Spleen (tissue), 7 donors: ENCODE measurements at regions not wholly inside any gene's neighbourhood (a gene's known extent, or its start where the extent isn't known, plus 50 kb on each side); places are given as distances from the start of the nearest gene placed in this dataset.

ENCODE experiments used
- CTCF ChIP-seq, 11 experiments: fragments of 200-600 bp in 7 of 11; fragments of 450-650 bp in 4 of 11; sonication (generic) in 4 of 11; IDR thresholded peaks in 8 of 11; conservative IDR thresholded peaks in 3 of 11; 1 replicate in 7 of 11; 2 replicates in 4 of 11; pipeline versions ENCODE4 v1.4.0 to v1.8.0; 2016 to 2021; ENCODE audit warnings: antibody characterized with exemption in 11 of 11, inconsistent platforms in 4 of 11, mild to moderate bottlenecking in 1 of 11
- POLR2A ChIP-seq, 3 donors: fragments of 450-650 bp; IDR thresholded peaks; one replicate each; pipeline ENCODE4 v1.5.1; 2017; ENCODE audit warnings: antibody characterized with exemption in 3 of 3, mild to moderate bottlenecking in 1 of 3
- donor health status: DM: no; HTN: no; CAD: no; lungs with moderate emphysema.
- donor health status: DM: no; HTN: no; CAD: no.
- donor health status: DM: no; HTN: no; CAD: no.

GRCh38 chr13:73254827-73255226, 196.0 kb downstream of the KLF5 start:
- TF ChIP-seq CTCF (IDR thresholded peaks at IDR 0.05 in 8 of 11, conservative IDR thresholded peaks at IDR 0.05 in 3 of 11) (no peak), POLR2A (IDR thresholded peaks at IDR 0.05) (no peak)
